ENCODE measurements at regions not wholly inside any gene's neighbourhood (a gene's known extent, or its start where the extent isn't known, plus 50 kb on each side); places are given as distances from the start of the nearest gene placed in this dataset.

- peaks cover 30% of the 10 kb centered on the region for H3K4me1 Mint-ChIP-seq
- 86% methylated on average over 1 of the region's 3 CpGs for WGBS (ENCODE audit: insufficient coverage)
- H3K4me3 ChIP-seq (replicated peaks in 1 of 3; ENCODE audit: low read depth in 2 of 3, low read length in 3 of 3) = no peak overlapping the region
- peaks cover 0 to 2% (median 0%) of the 10 kb centered on the region in 7 donors for H3K9me3 Mint-ChIP-seq
- no peak for DNase-seq
- H3K36me3 Mint-ChIP-seq = no peaks in the 10 kb centered on the region
- intact Hi-C loops (cut with micrococcal nuclease) = no loop called here
- H3K27me3 Mint-ChIP-seq (ENCODE audit: low read depth in 3 of 3) = peaks cover 0 to 2% (median 0%) of the 10 kb centered on the region in 3 donors
- H3K36me3 ChIP-seq (replicated peaks in 1 of 2; ENCODE audit: control insufficient read depth in 1 of 2, insufficient read depth in 2 of 2, low read length in 2 of 2) = no peaks in the 10 kb centered on the region
- no peak overlapping the region for H3K9ac ChIP-seq (ENCODE audit: insufficient read depth, low read length, poor library complexity, severe bottlenecking)
- no peaks in the 10 kb centered on the region for H3K27me3 ChIP-seq (ENCODE audit: control insufficient read depth in 2 of 2, insufficient read depth in 2 of 2, low read length in 2 of 2)
- H3K4me3 Mint-ChIP-seq = no peak overlapping the region
- peaks cover 11 to 19% of the 10 kb centered on the region in 2 donors for H3K4me1 ChIP-seq (ENCODE audit: control insufficient read depth in 1 of 2, insufficient read depth in 2 of 2, low read length in 2 of 2)
- no peaks in the 10 kb centered on the region for H3K79me2 ChIP-seq (ENCODE audit: insufficient read depth, low read length)
- H3K4me2 ChIP-seq (replicated peaks; ENCODE audit: extremely low read depth, low read length, poor library complexity, severe bottlenecking) = no peak overlapping the region
- H2AFZ ChIP-seq (ENCODE audit: insufficient read depth, low read depth, low read length, poor library complexity, severe bottlenecking) = no peak overlapping the region
- H3K27ac Mint-ChIP-seq = peak overlapping the region in 1 of 7 donors; percentile 79
- H3K9me3 ChIP-seq (replicated peaks in 1 of 2; ENCODE audit: control insufficient read depth in 1 of 2, insufficient read depth in 1 of 2, low read length in 2 of 2) = no peaks in the 10 kb centered on the region
- H4K20me1 ChIP-seq (ENCODE audit: insufficient read depth, low read length) = no peaks in the 10 kb centered on the region
- H3K27ac ChIP-seq (ENCODE audit: low read depth in 1 of 2, low read length in 2 of 2) = no peak overlapping the region
- no peak for TF ChIP-seq CTCF (IDR thresholded peaks at IDR 0.05)
Observed at GRCh38 chr1:212189352-212189738, 95.9 kb upstream of the PPP2R5A start.

- Mint-ChIP-seq H3K4me1 (peaks cover 32% of the 10 kb centered on the region), H3K4me3 (no peak overlapping the region), H3K27ac (no peak overlapping the region), H3K9me3 (peaks cover 0 to 7% (median 2%) of the 10 kb centered on the region in 7 donors), H3K36me3 (no peaks in the 10 kb centered on the region), H3K27me3 (ENCODE audit: low read depth in 3 of 3) (peaks cover 0 to 2% (median 0%) of the 10 kb centered on the region in 3 donors)
- no peak for DNase-seq
- Histone ChIP-seq H3K27me3 (ENCODE audit: control insufficient read depth in 2 of 2, insufficient read depth in 2 of 2, low read length in 2 of 2) (no peaks in the 10 kb centered on the region), H3K4me1 (ENCODE audit: control insufficient read depth in 1 of 2, insufficient read depth in 2 of 2, low read length in 2 of 2) (peaks cover 8 to 16% of the 10 kb centered on the region in 2 donors), H3K36me3 (replicated peaks in 1 of 2; ENCODE audit: control insufficient read depth in 1 of 2, insufficient read depth in 2 of 2, low read length in 2 of 2) (no peaks in the 10 kb centered on the region), H3K4me2 (replicated peaks; ENCODE audit: extremely low read depth, low read length, poor library complexity, severe bottlenecking) (no peak overlapping the region), H3K4me3 (replicated peaks in 1 of 3; ENCODE audit: low read depth in 2 of 3, low read length in 3 of 3) (no peak overlapping the region), H3K9ac (ENCODE audit: insufficient read depth, low read length, poor library complexity, severe bottlenecking) (no peak overlapping the region), H4K20me1 (ENCODE audit: insufficient read depth, low read length) (no peaks in the 10 kb centered on the region), H2AFZ (ENCODE audit: insufficient read depth, low read depth, low read length, poor library complexity, severe bottlenecking) (no peak overlapping the region), H3K79me2 (ENCODE audit: insufficient read depth, low read length) (no peaks in the 10 kb centered on the region), H3K27ac (ENCODE audit: low read depth in 1 of 2, low read length in 2 of 2) (no peak overlapping the region), H3K9me3 (replicated peaks in 1 of 2; ENCODE audit: control insufficient read depth in 1 of 2, insufficient read depth in 1 of 2, low read length in 2 of 2) (peaks cover 0 to under 1% of the 10 kb centered on the region in 2 donors)
- no peak for TF ChIP-seq CTCF (IDR thresholded peaks at IDR 0.05)
- 100% methylated on average over 7 of the region's 17 CpGs for WGBS (ENCODE audit: insufficient coverage)
- intact Hi-C loops (cut with micrococcal nuclease) = no loop called here
Observed at GRCh38 chr1:212190169-212190568, 95.0 kb upstream of the PPP2R5A start.
